Endothelial cell of umbilical vein (primary cell): ENCODE measurements at regions not wholly inside any gene's neighbourhood (a gene's known extent, or its start where the extent isn't known, plus 50 kb on each side); places are given as distances from the start of the nearest gene placed in this dataset.

Experiments
- BruUV-seq: library from RNA; stranded (reverse); fragments of 400-500 nt; replicated peaks from 2 replicates; lab custom pipeline; 2021; lab: Mats Ljungman, UMichigan
- CTCF ChIA-PET: fragments of 300-600, 350-600 bp; sonication (Branson Sonifier 250); formaldehyde crosslinking; loops from one replicate; lab custom pipeline; 2021; ENCODE audit warnings: antibody characterized with exemption, inconsistent platforms; lab: Charles Lee
- POLR2A ChIA-PET: fragments of 300-600, 350-600 bp; sonication (Branson Sonifier 250); formaldehyde crosslinking; loops from one replicate; lab custom pipeline; 2021; ENCODE audit warnings: antibody characterized with exemption, inconsistent platforms; lab: Charles Lee
- DNase-seq: peaks from one replicate; pipeline ENCODE4 v3.0.0-alpha.2; 2011; ENCODE audit warnings: low read depth, low spot score
- FAIRE-seq: peaks from 2 replicates; lab custom pipeline; 2011; peaks lifted over from hg19 to GRCh38; lab: Jason Lieb, UNC
- H2AFZ ChIP-seq: 2 replicates; pipeline ENCODE4 v1.6.0; 2012; ENCODE audit warnings: low read depth, low read length, control low read depth, inconsistent platforms
- H3K27ac ChIP-seq: 2 replicates; pipeline ENCODE4 v1.5.1; 2011; ENCODE audit warnings: low read depth, mild to moderate bottlenecking, control low read depth, low read length, moderate library complexity; ENCODE audit not compliant: insufficient read depth
- H3K27me3 ChIP-seq, 2 experiments: 2 replicates each; pipeline versions ENCODE4 v1.6.0 to v1.6.1; 2011; ENCODE audit warnings: low read length in 2 of 2, mixed read lengths in 1 of 2; ENCODE audit not compliant: control insufficient read depth in 2 of 2, insufficient read depth in 2 of 2
- H3K36me3 ChIP-seq, 2 experiments: 2 replicates in 1 of 2; 3 replicates in 1 of 2; pipeline ENCODE4 v1.5.1; 2011; ENCODE audit warnings: low read length in 2 of 2, mild to moderate bottlenecking in 1 of 2, moderate library complexity in 1 of 2; ENCODE audit not compliant: control insufficient read depth in 2 of 2, insufficient read depth in 2 of 2; ENCODE audit errors: extremely low read depth in 1 of 2
- H3K4me1 ChIP-seq: 3 replicates; pipeline ENCODE4 v1.5.1; 2011; ENCODE audit warnings: mild to moderate bottlenecking, low read length; ENCODE audit not compliant: control insufficient read depth, insufficient read depth; ENCODE audit errors: extremely low read depth
- H3K4me2 ChIP-seq: 2 replicates; pipeline ENCODE4 v1.6.1; 2011; ENCODE audit warnings: low read length, control low read depth, mixed read lengths; ENCODE audit not compliant: insufficient read depth
- H3K4me3 ChIP-seq, 3 experiments: fragments of 200-600 bp in 1 of 3; sonication (generic), shearing (Covaris generic) in 1 of 3; replicated peaks in 1 of 3; 2 replicates each; pipeline ENCODE4 v1.5.1; 2011 to 2016; ENCODE audit warnings: control low read depth in 3 of 3, low read length in 3 of 3, mild to moderate bottlenecking in 2 of 3, inconsistent platforms in 1 of 3, low read depth in 1 of 3, moderate library complexity in 1 of 3; ENCODE audit not compliant: insufficient read depth in 1 of 3
- H3K79me2 ChIP-seq: 2 replicates; pipeline ENCODE4 v1.6.0; 2012; ENCODE audit warnings: low read length, inconsistent platforms; ENCODE audit not compliant: control insufficient read depth, insufficient read depth
- H3K9ac ChIP-seq: replicated peaks from 2 replicates; pipeline ENCODE3; 2011; ENCODE audit warnings: low read length, control low read depth; ENCODE audit not compliant: insufficient read depth; ENCODE audit errors: extremely low read depth
- H3K9me1 ChIP-seq: replicated peaks from 3 replicates; pipeline ENCODE4 v1.6.0; 2011; ENCODE audit warnings: mild to moderate bottlenecking, low read length; ENCODE audit not compliant: control insufficient read depth, insufficient read depth; ENCODE audit errors: extremely low read depth
- H3K9me3 ChIP-seq: replicated peaks from 2 replicates; pipeline ENCODE4 v1.5.1; 2012; ENCODE audit warnings: low read length, inconsistent platforms; ENCODE audit not compliant: control insufficient read depth, insufficient read depth
- H4K20me1 ChIP-seq: replicated peaks from 2 replicates; pipeline ENCODE3; 2011; ENCODE audit warnings: mild to moderate bottlenecking, low read length; ENCODE audit not compliant: control insufficient read depth, insufficient read depth; ENCODE audit errors: extremely low read depth
- EZH2 ChIP-seq: IDR thresholded peaks from 2 replicates; pipeline ENCODE4 v1.6.1; 2012; ENCODE audit warnings: borderline replicate concordance, low read depth, mild to moderate bottlenecking, moderate library complexity, low read length, inconsistent platforms; ENCODE audit not compliant: severe bottlenecking
- FOS ChIP-seq: IDR thresholded peaks from 2 replicates; pipeline ENCODE4 v1.6.1; 2011; ENCODE audit warnings: mild to moderate bottlenecking, low read length, moderate library complexity, borderline replicate concordance; ENCODE audit not compliant: insufficient read depth
- GATA2 ChIP-seq: IDR thresholded peaks from 2 replicates; pipeline ENCODE4 v1.7.0; 2011; ENCODE audit warnings: low read depth, mild to moderate bottlenecking, moderate library complexity, mixed read lengths, low read length; ENCODE audit not compliant: insufficient read length, insufficient read depth
- JUN ChIP-seq: IDR thresholded peaks from 2 replicates; pipeline ENCODE4 v1.6.1; 2011; ENCODE audit warnings: borderline replicate concordance, low read depth; ENCODE audit not compliant: insufficient read length, insufficient read depth
- MYC ChIP-seq: IDR thresholded peaks from one replicate; pipeline ENCODE4 v1.6.1; 2011; ENCODE audit warnings: mild to moderate bottlenecking, low read depth, low read length
- POLR2A ChIP-seq: IDR thresholded peaks from 2 replicates; pipeline ENCODE4 v1.6.1; 2012; ENCODE audit warnings: low read depth, mild to moderate bottlenecking, control low read depth, low read length
- POLR2AphosphoS5 ChIP-seq: IDR thresholded peaks from 2 replicates; pipeline ENCODE4 v1.6.1; 2012; ENCODE audit warnings: low read depth, mild to moderate bottlenecking, control low read depth, low read length, moderate library complexity; ENCODE audit not compliant: insufficient read depth
- dilution Hi-C: fragments of 300-500 bp; cut with MboI; formaldehyde crosslinking; loops from one replicate; pipeline ENCODE4 v1.15.0; 2019; ENCODE audit warnings: low sequenced_read_pairs; ENCODE audit not compliant: extremely low pct_ligation_motif_present
- intact Hi-C: fragments of 100-400 bp; cut with micrococcal nuclease; formaldehyde crosslinking; loops from one replicate; pipeline ENCODE4 v1.10.0; 2022
- TF ChIP-seq, protein P1 (sequence below), 2 donors: IDR thresholded peaks; 1 replicate in 1 of 2; 2 replicates in 1 of 2; pipeline ENCODE4 v1.5.1; 2011; ENCODE audit warnings: low read length in 2 of 2, mild to moderate bottlenecking in 2 of 2, moderate library complexity in 2 of 2, control low read depth in 1 of 2, inconsistent platforms in 1 of 2, low read depth in 1 of 2; ENCODE audit not compliant: insufficient read depth in 1 of 2; ENCODE audit errors: extremely low read depth in 1 of 2
- TF ChIP-seq, protein P2 (sequence below): IDR thresholded peaks from 2 replicates; pipeline ENCODE4 v1.6.1; 2011; ENCODE audit not compliant: insufficient read depth, insufficient read length

DNA sequence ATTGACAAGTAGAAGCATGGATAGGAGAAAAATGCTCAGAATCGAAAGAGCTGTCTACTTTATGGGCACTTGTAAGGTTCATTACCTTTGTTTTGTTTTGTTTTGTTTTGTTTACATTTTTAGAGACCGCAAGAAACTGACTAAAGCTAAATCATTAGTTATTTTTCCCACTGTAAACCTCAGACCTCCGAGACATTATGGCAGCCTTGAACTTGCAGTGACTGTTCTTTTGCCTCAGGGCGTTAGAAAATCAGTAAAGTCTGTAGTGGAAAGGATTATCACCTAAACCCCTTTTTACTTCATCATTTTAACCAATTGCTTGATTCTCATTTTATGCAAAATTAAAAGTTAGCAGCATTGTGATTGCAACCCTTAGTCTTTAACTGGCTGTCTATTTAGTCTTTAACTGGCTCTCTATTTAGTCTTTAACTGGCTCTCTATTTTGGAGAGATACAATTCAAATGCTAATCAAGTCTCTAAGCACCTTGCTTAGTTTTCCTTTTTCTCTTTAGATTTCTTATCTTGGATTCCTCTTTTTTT, 383.3 kb upstream of the ROBO2 start:
- Histone ChIP-seq H3K79me2 (no peaks in the 10 kb centered on the region), H3K4me1 (no peaks in the 10 kb centered on the region), H3K27ac (no peak overlapping the region), H3K9me3 (no peaks in the 10 kb centered on the region), H4K20me1 (no peaks in the 10 kb centered on the region), H3K4me2 (no peak overlapping the region), H3K27me3 (no peaks in the 10 kb centered on the region), H2AFZ (no peak overlapping the region), H3K36me3 (no peaks in the 10 kb centered on the region), H3K9ac (no peak overlapping the region), H3K9me1 (no peaks in the 10 kb centered on the region), H3K4me3 (no peak overlapping the region)
- TF ChIP-seq FOS (no peak), GATA2 (no peak), POLR2AphosphoS5 (no peak), EZH2 (no peak), JUN (no peak), MYC (no peak), POLR2A (no peak)
- TF ChIP-seq, protein P1, sequence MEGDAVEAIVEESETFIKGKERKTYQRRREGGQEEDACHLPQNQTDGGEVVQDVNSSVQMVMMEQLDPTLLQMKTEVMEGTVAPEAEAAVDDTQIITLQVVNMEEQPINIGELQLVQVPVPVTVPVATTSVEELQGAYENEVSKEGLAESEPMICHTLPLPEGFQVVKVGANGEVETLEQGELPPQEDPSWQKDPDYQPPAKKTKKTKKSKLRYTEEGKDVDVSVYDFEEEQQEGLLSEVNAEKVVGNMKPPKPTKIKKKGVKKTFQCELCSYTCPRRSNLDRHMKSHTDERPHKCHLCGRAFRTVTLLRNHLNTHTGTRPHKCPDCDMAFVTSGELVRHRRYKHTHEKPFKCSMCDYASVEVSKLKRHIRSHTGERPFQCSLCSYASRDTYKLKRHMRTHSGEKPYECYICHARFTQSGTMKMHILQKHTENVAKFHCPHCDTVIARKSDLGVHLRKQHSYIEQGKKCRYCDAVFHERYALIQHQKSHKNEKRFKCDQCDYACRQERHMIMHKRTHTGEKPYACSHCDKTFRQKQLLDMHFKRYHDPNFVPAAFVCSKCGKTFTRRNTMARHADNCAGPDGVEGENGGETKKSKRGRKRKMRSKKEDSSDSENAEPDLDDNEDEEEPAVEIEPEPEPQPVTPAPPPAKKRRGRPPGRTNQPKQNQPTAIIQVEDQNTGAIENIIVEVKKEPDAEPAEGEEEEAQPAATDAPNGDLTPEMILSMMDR (IDR thresholded peaks at IDR 0.05; ENCODE audit: extremely low read depth in 1 of 2, insufficient read depth in 1 of 2, low read depth in 1 of 2, low read length in 2 of 2): no peak
- TF ChIP-seq, protein P2, sequence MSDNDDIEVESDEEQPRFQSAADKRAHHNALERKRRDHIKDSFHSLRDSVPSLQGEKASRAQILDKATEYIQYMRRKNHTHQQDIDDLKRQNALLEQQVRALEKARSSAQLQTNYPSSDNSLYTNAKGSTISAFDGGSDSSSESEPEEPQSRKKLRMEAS: no peak
- dilution Hi-C loops: no loop called here
- intact Hi-C loops: no loop called here
- ChIA-PET POLR2A (no interaction called here), CTCF (no interaction called here)
- no TSS peak for BruUV-seq
- DNase-seq (no peak), FAIRE-seq (no peak)
